ENCODE measurements at regions not wholly inside any gene's neighbourhood (a gene's known extent, or its start where the extent isn't known, plus 50 kb on each side); places are given as distances from the start of the nearest gene placed in this dataset.

DNA sequence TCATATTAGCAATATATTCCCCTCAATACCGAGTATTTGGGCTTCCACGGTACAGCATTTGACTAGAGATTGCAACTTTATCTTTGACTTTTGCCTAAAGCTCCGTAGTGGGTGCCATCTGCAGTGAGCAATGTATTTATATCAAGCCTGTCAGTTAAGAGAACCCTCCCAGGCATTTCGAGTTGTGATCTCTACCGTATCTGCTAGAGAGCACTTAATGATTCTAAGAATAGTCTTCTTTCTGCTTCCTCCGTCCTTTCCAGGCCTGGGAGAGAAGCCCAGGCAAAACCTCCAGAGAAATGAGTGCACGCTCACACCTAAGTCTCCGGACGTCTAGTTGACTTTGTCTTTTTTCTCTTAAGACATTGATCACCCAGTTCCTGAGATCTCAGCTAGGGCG lies 210.6 kb downstream of the KLF6 start:
- TF ChIP-seq SPI1 (IDR thresholded peaks at IDR 0.05; ENCODE audit: borderline replicate concordance, low read depth) (no peak), POLR2AphosphoS5 (IDR thresholded peaks at IDR 0.05; ENCODE audit: low read depth) (no peak)
- TF ChIP-seq, protein P1, sequence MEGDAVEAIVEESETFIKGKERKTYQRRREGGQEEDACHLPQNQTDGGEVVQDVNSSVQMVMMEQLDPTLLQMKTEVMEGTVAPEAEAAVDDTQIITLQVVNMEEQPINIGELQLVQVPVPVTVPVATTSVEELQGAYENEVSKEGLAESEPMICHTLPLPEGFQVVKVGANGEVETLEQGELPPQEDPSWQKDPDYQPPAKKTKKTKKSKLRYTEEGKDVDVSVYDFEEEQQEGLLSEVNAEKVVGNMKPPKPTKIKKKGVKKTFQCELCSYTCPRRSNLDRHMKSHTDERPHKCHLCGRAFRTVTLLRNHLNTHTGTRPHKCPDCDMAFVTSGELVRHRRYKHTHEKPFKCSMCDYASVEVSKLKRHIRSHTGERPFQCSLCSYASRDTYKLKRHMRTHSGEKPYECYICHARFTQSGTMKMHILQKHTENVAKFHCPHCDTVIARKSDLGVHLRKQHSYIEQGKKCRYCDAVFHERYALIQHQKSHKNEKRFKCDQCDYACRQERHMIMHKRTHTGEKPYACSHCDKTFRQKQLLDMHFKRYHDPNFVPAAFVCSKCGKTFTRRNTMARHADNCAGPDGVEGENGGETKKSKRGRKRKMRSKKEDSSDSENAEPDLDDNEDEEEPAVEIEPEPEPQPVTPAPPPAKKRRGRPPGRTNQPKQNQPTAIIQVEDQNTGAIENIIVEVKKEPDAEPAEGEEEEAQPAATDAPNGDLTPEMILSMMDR (IDR thresholded peaks at IDR 0.05; ENCODE audit: insufficient read depth, low read length) = no peak
- TF ChIP-seq, protein P2, sequence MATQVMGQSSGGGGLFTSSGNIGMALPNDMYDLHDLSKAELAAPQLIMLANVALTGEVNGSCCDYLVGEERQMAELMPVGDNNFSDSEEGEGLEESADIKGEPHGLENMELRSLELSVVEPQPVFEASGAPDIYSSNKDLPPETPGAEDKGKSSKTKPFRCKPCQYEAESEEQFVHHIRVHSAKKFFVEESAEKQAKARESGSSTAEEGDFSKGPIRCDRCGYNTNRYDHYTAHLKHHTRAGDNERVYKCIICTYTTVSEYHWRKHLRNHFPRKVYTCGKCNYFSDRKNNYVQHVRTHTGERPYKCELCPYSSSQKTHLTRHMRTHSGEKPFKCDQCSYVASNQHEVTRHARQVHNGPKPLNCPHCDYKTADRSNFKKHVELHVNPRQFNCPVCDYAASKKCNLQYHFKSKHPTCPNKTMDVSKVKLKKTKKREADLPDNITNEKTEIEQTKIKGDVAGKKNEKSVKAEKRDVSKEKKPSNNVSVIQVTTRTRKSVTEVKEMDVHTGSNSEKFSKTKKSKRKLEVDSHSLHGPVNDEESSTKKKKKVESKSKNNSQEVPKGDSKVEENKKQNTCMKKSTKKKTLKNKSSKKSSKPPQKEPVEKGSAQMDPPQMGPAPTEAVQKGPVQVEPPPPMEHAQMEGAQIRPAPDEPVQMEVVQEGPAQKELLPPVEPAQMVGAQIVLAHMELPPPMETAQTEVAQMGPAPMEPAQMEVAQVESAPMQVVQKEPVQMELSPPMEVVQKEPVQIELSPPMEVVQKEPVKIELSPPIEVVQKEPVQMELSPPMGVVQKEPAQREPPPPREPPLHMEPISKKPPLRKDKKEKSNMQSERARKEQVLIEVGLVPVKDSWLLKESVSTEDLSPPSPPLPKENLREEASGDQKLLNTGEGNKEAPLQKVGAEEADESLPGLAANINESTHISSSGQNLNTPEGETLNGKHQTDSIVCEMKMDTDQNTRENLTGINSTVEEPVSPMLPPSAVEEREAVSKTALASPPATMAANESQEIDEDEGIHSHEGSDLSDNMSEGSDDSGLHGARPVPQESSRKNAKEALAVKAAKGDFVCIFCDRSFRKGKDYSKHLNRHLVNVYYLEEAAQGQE (IDR thresholded peaks at IDR 0.05; ENCODE audit: insufficient replicate concordance, low read depth) = no peak
